ENCODE measurements at regions not wholly inside any gene's neighbourhood (a gene's known extent, or its start where the extent isn't known, plus 50 kb on each side); places are given as distances from the start of the nearest gene placed in this dataset.

DNA sequence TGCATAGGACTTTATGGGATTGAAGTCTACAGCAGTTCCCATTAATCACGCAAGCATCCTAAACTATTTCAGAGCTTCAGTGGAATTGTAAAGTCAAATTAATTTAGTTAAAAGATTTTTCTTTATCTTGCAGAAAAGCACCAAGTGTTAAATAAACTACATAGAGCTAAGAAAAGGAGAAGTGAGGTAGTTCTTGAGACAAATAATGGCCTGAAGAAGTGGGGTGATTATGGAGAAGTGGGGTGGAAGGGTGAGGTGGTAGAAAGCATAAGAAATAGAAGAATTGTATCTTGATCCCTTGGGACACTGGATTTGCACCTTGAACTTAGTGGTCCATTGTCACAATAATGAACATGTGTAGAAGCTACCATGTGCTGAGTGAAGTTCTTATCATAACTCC, 121.7 kb upstream of the LINC00305 start:
- no peak overlapping the region for H3K27ac ChIP-seq (replicated peaks)
- intact Hi-C loops (cut with micrococcal nuclease) = no loop called here
- DNase-seq = no peak
- H3K4me3 ChIP-seq = no peak overlapping the region
- H3K36me3 ChIP-seq = no peaks in the 10 kb centered on the region
- H3K27me3 ChIP-seq (ENCODE audit: low read depth) = no peaks in the 10 kb centered on the region
- H3K4me1 ChIP-seq = no peaks in the 10 kb centered on the region
- TF ChIP-seq, protein P1, sequence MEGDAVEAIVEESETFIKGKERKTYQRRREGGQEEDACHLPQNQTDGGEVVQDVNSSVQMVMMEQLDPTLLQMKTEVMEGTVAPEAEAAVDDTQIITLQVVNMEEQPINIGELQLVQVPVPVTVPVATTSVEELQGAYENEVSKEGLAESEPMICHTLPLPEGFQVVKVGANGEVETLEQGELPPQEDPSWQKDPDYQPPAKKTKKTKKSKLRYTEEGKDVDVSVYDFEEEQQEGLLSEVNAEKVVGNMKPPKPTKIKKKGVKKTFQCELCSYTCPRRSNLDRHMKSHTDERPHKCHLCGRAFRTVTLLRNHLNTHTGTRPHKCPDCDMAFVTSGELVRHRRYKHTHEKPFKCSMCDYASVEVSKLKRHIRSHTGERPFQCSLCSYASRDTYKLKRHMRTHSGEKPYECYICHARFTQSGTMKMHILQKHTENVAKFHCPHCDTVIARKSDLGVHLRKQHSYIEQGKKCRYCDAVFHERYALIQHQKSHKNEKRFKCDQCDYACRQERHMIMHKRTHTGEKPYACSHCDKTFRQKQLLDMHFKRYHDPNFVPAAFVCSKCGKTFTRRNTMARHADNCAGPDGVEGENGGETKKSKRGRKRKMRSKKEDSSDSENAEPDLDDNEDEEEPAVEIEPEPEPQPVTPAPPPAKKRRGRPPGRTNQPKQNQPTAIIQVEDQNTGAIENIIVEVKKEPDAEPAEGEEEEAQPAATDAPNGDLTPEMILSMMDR (IDR thresholded peaks at IDR 0.05; ENCODE audit: borderline replicate concordance) = no peak
- H3K9me3 ChIP-seq (replicated peaks) = peaks cover 7% of the 10 kb centered on the region

DNA sequence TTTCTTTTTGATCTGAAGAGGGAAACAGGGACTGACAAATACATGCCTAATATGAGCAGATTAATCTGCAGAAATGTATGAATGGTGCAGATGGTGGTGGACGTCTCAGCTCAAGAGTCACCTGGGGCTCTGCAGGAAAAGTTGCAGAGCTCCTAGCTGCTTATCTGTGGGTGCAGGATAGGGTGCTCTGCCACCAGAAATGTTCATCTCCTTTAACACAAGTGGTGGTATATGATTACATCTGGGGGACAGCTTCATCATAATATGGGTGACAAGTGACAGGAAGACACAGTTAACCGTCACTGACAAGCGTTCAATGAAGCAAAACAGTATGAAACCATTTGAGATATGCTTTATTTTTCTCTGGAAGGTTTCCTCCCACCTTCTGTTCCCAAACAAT, 121.2 kb upstream of the LINC00305 start:
- DNase-seq = no peak
- Histone ChIP-seq H3K27me3 (ENCODE audit: low read depth) (no peaks in the 10 kb centered on the region), H3K4me3 (no peak overlapping the region), H3K9me3 (replicated peaks) (peaks cover 7% of the 10 kb centered on the region), H3K36me3 (no peaks in the 10 kb centered on the region), H3K27ac (replicated peaks) (no peak overlapping the region), H3K4me1 (no peaks in the 10 kb centered on the region)
- intact Hi-C loops (cut with micrococcal nuclease) = no loop called here
- TF ChIP-seq, protein P1 (IDR thresholded peaks at IDR 0.05; ENCODE audit: borderline replicate concordance) = no peak

GRCh38 chr18:64264171-64264570, 115.3 kb upstream of the LINC00305 start:
- H3K27me3 ChIP-seq (ENCODE audit: low read depth) = no peaks in the 10 kb centered on the region
- no peak overlapping the region for H3K4me3 ChIP-seq
- peaks cover 7% of the 10 kb centered on the region for H3K9me3 ChIP-seq (replicated peaks)
- DNase-seq = no peak
- TF ChIP-seq, protein P1 (IDR thresholded peaks at IDR 0.05; ENCODE audit: borderline replicate concordance) = no peak
- H3K36me3 ChIP-seq = no peaks in the 10 kb centered on the region
- intact Hi-C loops (cut with micrococcal nuclease) = no loop called here
- no peaks in the 10 kb centered on the region for H3K4me1 ChIP-seq
- H3K27ac ChIP-seq (replicated peaks) = no peak overlapping the region

- no peaks in the 10 kb centered on the region for H3K27me3 ChIP-seq (ENCODE audit: low read depth)
- H3K27ac ChIP-seq (replicated peaks) = no peak overlapping the region
- H3K4me3 ChIP-seq = no peak overlapping the region
- TF ChIP-seq, protein P1 (IDR thresholded peaks at IDR 0.05; ENCODE audit: borderline replicate concordance) = no peak
- intact Hi-C loops (cut with micrococcal nuclease) = no loop called here
- no peaks in the 10 kb centered on the region for H3K36me3 ChIP-seq
- no peaks in the 10 kb centered on the region for H3K9me3 ChIP-seq (replicated peaks)
- no peak for DNase-seq
- H3K4me1 ChIP-seq = no peaks in the 10 kb centered on the region
Measured at GRCh38 chr18:64260810-64261209, 111.9 kb upstream of the LINC00305 start.

GRCh38 chr18:64259871-64260270, 111.0 kb upstream of the LINC00305 start:
- Histone ChIP-seq H3K27ac (replicated peaks) (no peak overlapping the region), H3K4me3 (no peak overlapping the region), H3K9me3 (replicated peaks) (no peaks in the 10 kb centered on the region), H3K36me3 (no peaks in the 10 kb centered on the region), H3K4me1 (no peaks in the 10 kb centered on the region), H3K27me3 (ENCODE audit: low read depth) (no peaks in the 10 kb centered on the region)
- no peak for DNase-seq
- TF ChIP-seq, protein P1 (IDR thresholded peaks at IDR 0.05; ENCODE audit: borderline replicate concordance) = no peak
- intact Hi-C loops (cut with micrococcal nuclease) = no loop called here
